Endothelial cell of umbilical vein (primary cell): ENCODE measurements at regions not wholly inside any gene's neighbourhood (a gene's known extent, or its start where the extent isn't known, plus 50 kb on each side); places are given as distances from the start of the nearest gene placed in this dataset.
"Not testable (repeated sequence)": the region's sequence is repeated elsewhere in the genome, so short reads cannot be mapped to it uniquely, and the experiment has no call there.

Experiments used
- BruUV-seq: library from RNA; stranded (reverse); fragments of 400-500 nt; replicated peaks from 2 replicates; lab custom pipeline; 2021; lab: Mats Ljungman, UMichigan
- CTCF ChIA-PET: fragments of 300-600, 350-600 bp; sonication (Branson Sonifier 250); formaldehyde crosslinking; loops from one replicate; lab custom pipeline; 2021; ENCODE audit warnings: antibody characterized with exemption, inconsistent platforms; lab: Charles Lee
- POLR2A ChIA-PET: fragments of 300-600, 350-600 bp; sonication (Branson Sonifier 250); formaldehyde crosslinking; loops from one replicate; lab custom pipeline; 2021; ENCODE audit warnings: antibody characterized with exemption, inconsistent platforms; lab: Charles Lee
- DNase-seq: peaks from one replicate; pipeline ENCODE4 v3.0.0-alpha.2; 2011; ENCODE audit warnings: low read depth, low spot score
- FAIRE-seq: peaks from 2 replicates; lab custom pipeline; 2011; peaks lifted over from hg19 to GRCh38; lab: Jason Lieb, UNC
- H2AFZ ChIP-seq: 2 replicates; pipeline ENCODE4 v1.6.0; 2012; ENCODE audit warnings: low read depth, low read length, control low read depth, inconsistent platforms
- H3K27ac ChIP-seq: 2 replicates; pipeline ENCODE4 v1.5.1; 2011; ENCODE audit warnings: low read depth, mild to moderate bottlenecking, control low read depth, low read length, moderate library complexity; ENCODE audit not compliant: insufficient read depth
- H3K27me3 ChIP-seq, 2 experiments: 2 replicates each; pipeline versions ENCODE4 v1.6.0 to v1.6.1; 2011; ENCODE audit warnings: low read length in 2 of 2, mixed read lengths in 1 of 2; ENCODE audit not compliant: control insufficient read depth in 2 of 2, insufficient read depth in 2 of 2
- H3K36me3 ChIP-seq, 2 experiments: 2 replicates in 1 of 2; 3 replicates in 1 of 2; pipeline ENCODE4 v1.5.1; 2011; ENCODE audit warnings: low read length in 2 of 2, mild to moderate bottlenecking in 1 of 2, moderate library complexity in 1 of 2; ENCODE audit not compliant: control insufficient read depth in 2 of 2, insufficient read depth in 2 of 2; ENCODE audit errors: extremely low read depth in 1 of 2
- H3K4me1 ChIP-seq: 3 replicates; pipeline ENCODE4 v1.5.1; 2011; ENCODE audit warnings: mild to moderate bottlenecking, low read length; ENCODE audit not compliant: control insufficient read depth, insufficient read depth; ENCODE audit errors: extremely low read depth
- H3K4me2 ChIP-seq: 2 replicates; pipeline ENCODE4 v1.6.1; 2011; ENCODE audit warnings: low read length, control low read depth, mixed read lengths; ENCODE audit not compliant: insufficient read depth
- H3K4me3 ChIP-seq, 3 experiments: fragments of 200-600 bp in 1 of 3; sonication (generic), shearing (Covaris generic) in 1 of 3; replicated peaks in 1 of 3; 2 replicates each; pipeline ENCODE4 v1.5.1; 2011 to 2016; ENCODE audit warnings: control low read depth in 3 of 3, low read length in 3 of 3, mild to moderate bottlenecking in 2 of 3, inconsistent platforms in 1 of 3, low read depth in 1 of 3, moderate library complexity in 1 of 3; ENCODE audit not compliant: insufficient read depth in 1 of 3
- H3K79me2 ChIP-seq: 2 replicates; pipeline ENCODE4 v1.6.0; 2012; ENCODE audit warnings: low read length, inconsistent platforms; ENCODE audit not compliant: control insufficient read depth, insufficient read depth
- H3K9ac ChIP-seq: replicated peaks from 2 replicates; pipeline ENCODE3; 2011; ENCODE audit warnings: low read length, control low read depth; ENCODE audit not compliant: insufficient read depth; ENCODE audit errors: extremely low read depth
- H3K9me1 ChIP-seq: replicated peaks from 3 replicates; pipeline ENCODE4 v1.6.0; 2011; ENCODE audit warnings: mild to moderate bottlenecking, low read length; ENCODE audit not compliant: control insufficient read depth, insufficient read depth; ENCODE audit errors: extremely low read depth
- H3K9me3 ChIP-seq: replicated peaks from 2 replicates; pipeline ENCODE4 v1.5.1; 2012; ENCODE audit warnings: low read length, inconsistent platforms; ENCODE audit not compliant: control insufficient read depth, insufficient read depth
- H4K20me1 ChIP-seq: replicated peaks from 2 replicates; pipeline ENCODE3; 2011; ENCODE audit warnings: mild to moderate bottlenecking, low read length; ENCODE audit not compliant: control insufficient read depth, insufficient read depth; ENCODE audit errors: extremely low read depth
- CTCF ChIP-seq, 2 donors: IDR thresholded peaks; 1 replicate in 1 of 2; 2 replicates in 1 of 2; pipeline ENCODE4 v1.5.1; 2011; ENCODE audit warnings: low read length in 2 of 2, mild to moderate bottlenecking in 2 of 2, moderate library complexity in 2 of 2, control low read depth in 1 of 2, inconsistent platforms in 1 of 2, low read depth in 1 of 2; ENCODE audit not compliant: insufficient read depth in 1 of 2; ENCODE audit errors: extremely low read depth in 1 of 2
- EZH2 ChIP-seq: IDR thresholded peaks from 2 replicates; pipeline ENCODE4 v1.6.1; 2012; ENCODE audit warnings: borderline replicate concordance, low read depth, mild to moderate bottlenecking, moderate library complexity, low read length, inconsistent platforms; ENCODE audit not compliant: severe bottlenecking
- FOS ChIP-seq: IDR thresholded peaks from 2 replicates; pipeline ENCODE4 v1.6.1; 2011; ENCODE audit warnings: mild to moderate bottlenecking, low read length, moderate library complexity, borderline replicate concordance; ENCODE audit not compliant: insufficient read depth
- GATA2 ChIP-seq: IDR thresholded peaks from 2 replicates; pipeline ENCODE4 v1.7.0; 2011; ENCODE audit warnings: low read depth, mild to moderate bottlenecking, moderate library complexity, mixed read lengths, low read length; ENCODE audit not compliant: insufficient read length, insufficient read depth
- JUN ChIP-seq: IDR thresholded peaks from 2 replicates; pipeline ENCODE4 v1.6.1; 2011; ENCODE audit warnings: borderline replicate concordance, low read depth; ENCODE audit not compliant: insufficient read length, insufficient read depth
- MAX ChIP-seq: IDR thresholded peaks from 2 replicates; pipeline ENCODE4 v1.6.1; 2011; ENCODE audit not compliant: insufficient read depth, insufficient read length
- MYC ChIP-seq: IDR thresholded peaks from one replicate; pipeline ENCODE4 v1.6.1; 2011; ENCODE audit warnings: mild to moderate bottlenecking, low read depth, low read length
- POLR2A ChIP-seq: IDR thresholded peaks from 2 replicates; pipeline ENCODE4 v1.6.1; 2012; ENCODE audit warnings: low read depth, mild to moderate bottlenecking, control low read depth, low read length
- POLR2AphosphoS5 ChIP-seq: IDR thresholded peaks from 2 replicates; pipeline ENCODE4 v1.6.1; 2012; ENCODE audit warnings: low read depth, mild to moderate bottlenecking, control low read depth, low read length, moderate library complexity; ENCODE audit not compliant: insufficient read depth
- dilution Hi-C: fragments of 300-500 bp; cut with MboI; formaldehyde crosslinking; loops from one replicate; pipeline ENCODE4 v1.15.0; 2019; ENCODE audit warnings: low sequenced_read_pairs; ENCODE audit not compliant: extremely low pct_ligation_motif_present
- intact Hi-C: fragments of 100-400 bp; cut with micrococcal nuclease; formaldehyde crosslinking; loops from one replicate; pipeline ENCODE4 v1.10.0; 2022

- dilution Hi-C loops: no loop called here
- POLR2A ChIA-PET: no interaction called here
- intact Hi-C loops: no loop called here
These were observed 1222.0 kb upstream of the TENM3 start for GRCh38 chr4:181021213-181021612.

GRCh38 chr4:181030135-181030921, 1212.9 kb upstream of the TENM3 start:
- H3K27me3 ChIP-seq, BruUV-seq, DNase-seq, H2AFZ ChIP-seq, FAIRE-seq, H3K79me2 ChIP-seq, POLR2A ChIA-PET, H3K9ac ChIP-seq, intact Hi-C loops, H3K4me1 ChIP-seq, H3K36me3 ChIP-seq, H3K4me3 ChIP-seq, H3K27ac ChIP-seq, dilution Hi-C loops, H3K4me2 ChIP-seq, H3K9me1 ChIP-seq, CTCF ChIA-PET, H3K9me3 ChIP-seq, H4K20me1 ChIP-seq: not testable (repeated sequence)

More at GRCh38 chr4:181021213-181021612, 1222.0 kb upstream of the TENM3 start:
- Histone ChIP-seq H3K79me2 (no peaks in the 10 kb centered on the region), H3K9ac (no peak overlapping the region), H3K27ac (no peak overlapping the region), H3K9me1 (no peaks in the 10 kb centered on the region), H3K4me1 (no peaks in the 10 kb centered on the region), H3K4me2 (no peak overlapping the region), H2AFZ (no peak overlapping the region), H3K4me3 (no peak overlapping the region), H3K36me3 (no peaks in the 10 kb centered on the region), H3K27me3 (no peaks in the 10 kb centered on the region), H3K9me3 (peaks cover 2% of the 10 kb centered on the region), H4K20me1 (no peaks in the 10 kb centered on the region)
- DNase-seq (no peak), FAIRE-seq (no peak)
- no peak for TF ChIP-seq MAX
- no peak for TF ChIP-seq GATA2
- TF ChIP-seq EZH2: no peak
- TF ChIP-seq FOS: no peak
- no peak for TF ChIP-seq CTCF (IDR thresholded peaks at IDR 0.05; ENCODE audit: extremely low read depth in 1 of 2, insufficient read depth in 1 of 2, low read depth in 1 of 2, low read length in 2 of 2)
- no peak for TF ChIP-seq MYC
- no peak for TF ChIP-seq POLR2AphosphoS5
- no peak for TF ChIP-seq JUN
- no peak for TF ChIP-seq POLR2A
- no TSS peak for BruUV-seq
- CTCF ChIA-PET: no interaction called here
